ENCODE measurements at regions not wholly inside any gene's neighbourhood (a gene's known extent, or its start where the extent isn't known, plus 50 kb on each side); places are given as distances from the start of the nearest gene placed in this dataset.
"Not testable (repeated sequence)": the region's sequence is repeated elsewhere in the genome, so short reads cannot be mapped to it uniquely, and the experiment has no call there.

DNA sequence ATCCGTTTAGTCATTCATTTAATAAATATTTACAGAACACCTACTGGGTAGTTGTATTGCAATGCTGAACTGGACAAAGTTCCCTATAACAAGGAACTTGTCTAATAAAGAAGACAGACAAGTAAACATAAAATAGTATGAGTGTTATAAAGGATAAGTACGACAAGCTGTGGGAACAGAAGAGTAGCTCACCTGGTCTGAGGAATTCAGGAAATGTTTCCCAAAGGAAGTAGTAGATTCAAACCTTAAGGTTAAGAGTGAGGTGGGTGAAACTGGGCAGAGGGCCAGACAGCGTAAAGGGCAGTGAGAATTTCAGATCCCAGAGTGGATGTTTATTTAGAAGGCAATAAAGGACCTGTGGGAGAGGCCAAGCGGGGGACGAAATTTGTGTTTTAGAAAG, 72.3 kb upstream of the CD2AP start:
- no peak for DNase-seq (ENCODE audit: extremely low read depth, low read depth, low spot score)

DNA sequence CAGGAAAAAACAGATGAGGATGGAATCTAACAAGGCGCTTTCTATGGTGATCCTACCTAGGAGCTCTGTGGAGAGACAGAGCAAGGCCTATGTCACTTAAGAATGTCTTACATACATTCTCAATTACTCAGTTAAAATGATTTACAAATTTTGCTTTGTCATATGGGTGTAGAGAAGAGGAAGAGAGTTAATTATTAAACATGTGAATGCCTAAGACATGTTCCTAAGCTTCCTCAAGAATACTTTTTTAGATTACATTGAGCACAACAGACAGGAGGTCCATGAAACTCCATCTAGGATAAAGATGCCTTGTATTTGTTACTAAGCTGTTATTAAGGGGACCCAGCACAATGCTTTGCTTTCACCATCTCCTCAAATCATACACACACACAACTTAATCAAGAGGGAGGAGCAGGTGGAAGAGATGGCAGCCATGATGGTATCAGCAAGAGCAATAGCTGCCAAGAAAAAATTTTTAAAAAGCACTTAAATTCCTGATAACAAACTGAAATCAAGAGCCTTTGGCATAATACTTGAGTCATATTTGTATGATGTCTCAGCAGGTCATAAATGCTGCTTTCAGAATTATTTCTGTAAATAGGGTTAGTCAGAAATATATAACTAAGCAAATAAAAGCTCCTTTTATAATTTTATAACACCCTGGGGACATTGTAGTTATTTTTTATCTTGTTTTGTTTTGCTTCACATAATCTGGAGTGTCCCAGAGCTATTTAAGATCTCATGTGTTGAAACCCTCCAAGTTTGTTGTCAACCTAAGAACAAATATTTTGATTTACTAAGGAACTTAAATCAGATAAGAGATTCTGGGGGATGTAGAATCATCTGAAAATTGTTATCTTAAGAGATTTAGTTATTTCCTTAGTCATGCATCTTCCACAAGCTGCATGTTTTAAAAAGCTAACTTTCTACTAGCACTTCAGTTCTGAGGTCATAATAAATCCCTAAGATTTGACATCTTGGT, 70.0 kb upstream of the CD2AP start:
- no peak for DNase-seq (ENCODE audit: extremely low read depth, low read depth, low spot score)

DNA sequence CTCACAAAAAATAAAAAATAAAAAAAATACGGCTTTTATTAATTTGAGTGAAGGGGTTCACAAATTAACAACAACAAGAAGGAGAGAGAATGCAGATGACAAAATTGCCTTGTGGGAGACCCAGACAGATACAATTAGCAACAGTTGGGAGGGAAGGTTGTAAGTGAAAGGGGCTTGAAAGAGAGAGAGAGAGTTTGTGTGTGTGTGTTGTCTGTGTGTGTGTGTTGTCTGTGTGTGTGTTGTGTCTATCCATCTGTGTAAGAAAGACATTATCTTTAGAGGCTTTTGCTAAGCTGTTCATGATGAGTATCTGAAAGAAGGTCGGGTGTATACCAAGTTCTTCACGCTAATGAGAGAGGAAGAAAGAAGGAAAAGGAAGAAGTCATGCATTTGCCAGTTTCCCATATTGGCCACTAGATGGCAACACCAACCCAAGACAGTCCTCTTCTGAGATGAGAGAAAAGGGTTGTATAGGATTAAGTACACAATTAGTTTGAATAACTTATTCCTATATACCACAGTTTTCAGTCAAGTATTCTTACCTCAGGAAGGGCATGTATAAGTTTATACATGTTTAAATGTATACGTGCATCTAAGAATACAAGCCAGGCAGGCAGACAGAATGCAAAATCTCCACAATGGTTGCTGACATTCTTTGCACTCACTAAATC, 63.7 kb upstream of the CD2AP start:
- peak; percentile 51 for DNase-seq (ENCODE audit: extremely low read depth, low read depth, low spot score)

DNA sequence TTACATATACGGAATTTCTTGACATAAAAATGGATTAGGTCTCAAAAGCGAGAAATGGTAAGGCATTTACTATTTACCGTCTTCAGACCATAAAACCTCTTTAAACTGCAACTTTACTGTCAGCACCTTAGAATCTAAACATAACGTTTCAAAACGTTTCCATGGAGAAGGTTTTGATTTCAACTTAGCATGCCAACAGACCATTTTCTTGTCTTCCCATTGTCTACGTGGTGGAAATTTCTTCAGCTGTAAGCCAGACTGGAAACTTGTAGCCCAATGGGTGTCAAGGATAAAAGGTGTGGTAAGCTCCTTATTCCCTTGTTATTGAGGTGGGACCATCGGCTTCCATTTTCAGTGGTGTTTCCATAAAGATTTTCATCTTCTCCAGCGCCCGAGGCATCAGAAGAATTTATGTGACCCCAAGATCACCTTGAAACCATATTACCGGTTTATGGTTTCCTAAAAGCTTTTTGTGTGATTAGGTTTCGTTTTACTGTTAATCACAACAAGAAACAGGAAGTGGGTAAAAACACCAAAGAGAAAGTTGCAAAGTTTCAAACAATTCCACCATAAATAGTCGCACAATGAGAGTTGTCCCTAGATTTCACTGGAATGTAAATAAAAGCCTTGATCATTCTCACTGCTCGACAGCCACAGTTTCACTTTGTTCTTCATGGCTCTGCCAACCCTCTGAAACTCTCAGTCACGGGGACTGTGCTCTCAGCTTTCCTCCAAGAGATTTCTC, 63.0 kb upstream of the CD2AP start:
- peak; percentile 63 for DNase-seq (ENCODE audit: extremely low read depth, low read depth, low spot score)

DNA sequence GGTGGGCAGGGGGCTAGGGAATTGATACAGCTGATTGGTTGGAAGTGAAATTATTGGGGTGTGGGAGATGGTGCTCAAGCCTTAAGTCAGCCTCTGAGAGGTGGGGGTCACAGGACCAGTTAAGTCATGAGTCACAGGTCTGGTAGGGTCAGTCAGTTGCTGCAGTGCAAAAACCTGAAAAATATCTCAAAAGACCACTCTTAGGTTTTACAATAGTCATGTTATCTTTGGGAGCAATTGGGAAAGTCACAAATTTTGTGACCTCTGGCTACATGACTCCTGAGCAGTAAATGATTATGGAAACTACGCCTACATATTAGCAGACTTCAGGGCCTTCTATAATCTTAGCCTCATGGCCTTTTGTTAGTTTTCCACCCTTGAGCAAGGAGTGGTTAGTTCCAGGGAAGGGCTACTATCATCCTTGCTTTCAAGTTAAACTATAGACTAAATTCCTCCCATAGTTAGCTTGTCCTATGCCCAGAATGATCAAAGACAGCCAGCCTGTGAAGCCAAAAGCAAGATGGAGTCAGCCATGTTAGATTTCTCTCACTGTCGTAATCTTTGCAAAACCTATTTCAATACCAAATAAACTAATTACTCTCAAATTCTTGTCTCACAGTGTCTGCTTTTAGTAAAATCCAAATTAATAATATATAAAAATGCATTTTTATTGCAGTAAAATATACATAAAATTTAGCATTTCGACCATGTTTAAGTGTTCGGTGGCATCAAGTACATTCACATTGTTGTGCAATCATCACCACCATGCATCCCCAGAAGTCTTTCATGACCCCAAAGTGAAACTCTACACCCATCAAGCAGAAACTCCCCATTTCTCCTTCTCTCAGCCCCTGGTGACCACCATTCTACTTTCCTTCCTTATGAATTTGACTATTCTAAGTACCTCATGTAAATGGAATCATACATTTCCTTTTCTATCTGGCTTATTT, 60.9 kb upstream of the CD2AP start:
- DNase-seq (ENCODE audit: extremely low read depth, low read depth, low spot score) = no peak

DNA sequence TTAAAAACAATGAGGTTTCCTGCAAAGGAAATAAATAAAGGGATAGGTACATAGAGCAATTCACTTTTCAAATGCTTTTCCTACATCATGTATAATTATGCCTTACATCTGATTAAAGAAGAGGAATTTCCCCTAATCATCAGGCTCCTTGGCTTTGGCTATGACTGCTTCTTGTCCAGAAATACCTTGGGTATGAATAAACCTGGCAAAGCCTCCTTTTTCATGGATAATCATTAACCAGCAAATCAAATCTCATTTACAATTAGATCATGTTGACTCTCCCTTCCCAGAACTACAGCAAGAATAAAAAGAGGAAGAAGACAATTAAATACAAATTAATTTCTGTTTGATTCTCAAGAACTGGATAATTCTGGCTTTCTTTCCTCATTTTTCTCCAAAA, 58.0 kb upstream of the CD2AP start:
- DNase-seq (ENCODE audit: extremely low read depth, low read depth, low spot score) = no peak

DNA sequence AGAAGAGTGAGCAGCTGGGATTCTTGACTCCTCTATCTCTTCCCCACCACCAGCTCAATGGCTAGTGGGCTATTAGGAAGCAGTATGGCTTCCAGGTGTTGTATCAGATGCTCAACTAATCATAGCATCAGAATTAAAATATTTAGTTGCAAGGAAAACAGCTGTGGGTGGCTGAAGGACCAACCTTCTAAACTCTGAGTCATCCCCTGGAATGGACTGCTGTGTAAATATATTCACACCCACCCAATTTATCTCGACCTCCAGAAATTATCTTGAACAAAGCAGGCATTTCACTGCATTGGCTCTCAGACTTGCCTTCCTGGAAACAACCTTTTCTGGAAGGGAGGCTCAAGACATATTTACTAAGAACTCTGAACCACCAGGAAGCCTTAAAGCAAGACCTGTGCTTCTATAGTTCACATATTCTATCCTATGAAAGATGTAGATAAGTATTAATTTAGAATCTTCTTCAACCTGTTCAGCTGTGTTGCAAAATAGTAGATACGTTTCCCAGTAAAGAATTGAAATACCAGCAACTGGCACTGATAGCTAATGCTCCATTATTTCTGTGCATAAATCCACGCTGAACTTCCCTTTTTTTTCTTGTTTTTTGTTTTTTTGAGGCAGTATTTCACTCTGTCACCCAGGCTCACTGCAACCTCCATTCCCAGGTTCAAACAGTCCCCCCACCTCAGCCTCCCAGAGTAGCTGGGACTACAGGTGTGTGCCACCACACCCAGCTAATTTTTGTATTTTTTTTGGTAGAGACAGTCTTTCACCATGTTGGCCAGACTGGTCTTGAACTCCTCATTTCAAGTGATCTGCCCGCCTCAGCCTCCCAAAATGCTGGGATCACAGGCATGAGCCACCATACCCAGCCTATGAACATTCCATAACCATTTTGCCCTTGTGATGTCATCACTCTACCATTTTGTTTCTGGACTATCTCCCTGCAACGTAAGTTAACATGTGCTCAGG, 56.9 kb upstream of the CD2AP start:
- peak; percentile 10 for DNase-seq (ENCODE audit: extremely low read depth, low read depth, low spot score)

DNA sequence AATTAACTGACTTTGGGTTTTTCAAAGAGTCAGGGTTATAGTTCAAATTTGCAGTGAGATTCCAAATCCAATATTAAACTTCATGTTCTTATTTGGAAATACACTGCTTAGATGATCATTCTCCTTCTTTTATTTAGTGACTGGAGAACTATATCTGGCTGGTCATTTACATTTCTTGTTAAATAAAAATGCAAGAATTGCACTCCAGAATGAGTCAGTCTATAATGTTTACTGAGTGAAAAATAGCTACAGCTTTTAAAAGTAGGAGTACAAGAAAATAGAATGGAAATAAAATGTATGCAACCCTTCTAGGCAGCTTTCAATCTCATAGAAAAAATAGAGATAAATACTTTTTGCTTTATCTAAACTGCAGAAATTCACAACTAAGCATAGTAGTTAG, 54.5 kb upstream of the CD2AP start:
- DNase-seq (ENCODE audit: extremely low read depth, low read depth, low spot score) = no peak

DNA sequence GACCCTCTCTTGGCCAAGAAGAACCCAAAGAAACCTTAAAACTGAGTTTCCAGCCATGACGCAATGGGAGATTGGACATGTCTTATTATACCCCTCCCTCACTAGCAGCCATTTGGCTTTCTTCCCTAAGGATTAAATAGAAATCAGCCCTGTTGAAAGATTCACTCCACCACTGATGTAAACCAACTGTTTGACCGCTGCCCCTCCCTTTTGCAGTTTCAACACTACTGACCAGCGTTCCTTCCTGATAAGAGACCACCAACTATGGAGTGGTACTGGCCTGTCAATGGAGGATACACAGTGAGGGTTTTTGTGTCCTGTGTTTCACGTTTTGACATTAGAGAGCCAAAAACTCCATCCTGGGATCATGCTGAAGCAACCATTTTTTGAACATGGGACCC, 53.2 kb upstream of the CD2AP start:
- DNase-seq (ENCODE audit: extremely low read depth, low read depth, low spot score) = no peak

DNA sequence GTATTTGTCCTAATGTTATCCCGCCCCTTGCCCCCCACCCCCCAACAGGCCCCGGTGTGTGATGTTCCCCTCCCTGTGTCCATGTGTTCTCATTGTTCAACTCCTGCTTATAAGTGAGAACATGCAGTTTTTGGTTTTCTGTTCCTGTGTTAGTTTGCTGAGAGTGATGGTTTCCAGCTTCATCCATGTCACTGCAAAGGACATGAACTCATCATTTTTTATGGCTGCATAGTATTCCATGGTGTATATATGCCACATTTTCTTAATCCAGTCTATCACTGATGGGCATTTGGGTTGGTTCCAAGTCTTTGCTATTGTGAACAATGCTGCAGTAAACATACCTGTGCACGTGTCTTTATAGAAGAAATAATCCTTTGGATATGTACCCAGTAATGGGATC, 51.9 kb upstream of the CD2AP start:
- DNase-seq (ENCODE audit: extremely low read depth, low read depth, low spot score) = not testable (repeated sequence)

DNA sequence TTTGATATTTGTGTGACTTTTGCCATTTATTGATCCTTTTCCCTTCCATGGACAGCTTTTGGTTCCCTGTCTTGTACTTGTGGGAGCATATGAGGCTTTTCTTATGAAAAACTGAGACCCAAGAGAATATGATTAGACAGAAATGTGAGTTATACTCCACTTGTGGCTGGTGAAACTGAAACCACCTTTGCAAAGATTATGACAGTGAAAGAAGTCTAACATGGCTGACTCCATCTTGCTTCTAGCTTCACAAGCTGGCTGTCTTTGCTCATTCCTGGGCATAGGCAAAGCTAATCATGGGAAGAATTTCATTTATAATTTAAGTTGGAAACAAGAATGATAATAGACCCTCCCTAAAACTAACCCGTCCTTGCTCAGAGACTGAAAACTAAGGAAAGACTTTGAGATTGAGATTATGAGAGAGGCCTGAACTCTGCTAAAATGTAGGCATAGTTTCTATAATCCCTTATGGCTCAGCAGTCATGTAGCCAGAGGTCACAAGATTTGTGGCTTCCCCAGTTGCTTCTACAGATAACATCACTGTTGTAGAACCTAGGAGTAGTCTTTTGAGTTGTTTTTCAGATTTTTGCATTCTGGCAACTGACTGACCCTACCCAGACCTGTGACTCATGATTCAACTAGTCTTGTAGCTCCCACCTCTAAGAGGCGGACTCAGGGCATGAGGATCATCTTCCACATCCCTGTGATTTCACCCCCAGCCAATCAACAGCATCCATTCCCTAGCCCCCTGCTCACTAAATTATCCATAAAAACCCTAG, 50.9 kb upstream of the CD2AP start:
- DNase-seq (ENCODE audit: extremely low read depth, low read depth, low spot score) = no peak

DNA sequence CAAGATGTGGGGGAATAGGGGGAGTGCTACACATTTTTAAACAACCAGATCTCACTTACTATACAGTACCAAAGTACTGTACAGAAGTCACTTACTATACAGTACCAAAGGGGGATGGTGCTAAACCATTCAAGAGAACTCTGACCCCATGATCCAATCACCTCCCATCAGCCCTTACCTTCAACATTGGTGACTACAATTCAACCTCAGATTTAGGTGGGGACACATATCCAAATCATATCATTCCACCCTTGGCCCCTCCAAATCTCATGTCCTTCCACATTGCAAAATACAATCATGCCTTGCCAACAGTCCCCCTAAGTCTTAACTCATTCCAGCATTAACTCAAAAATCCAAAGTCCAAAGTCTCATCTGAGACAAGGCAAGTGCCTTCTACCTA, 49.9 kb upstream of the CD2AP start:
- no peak for DNase-seq (ENCODE audit: extremely low read depth, low read depth, low spot score)

Measured in glomerular endothelial cell (primary cell).